NCI-H510A treated with DMSO at 0.1 percent for 48 hours (cell line): ENCODE measurements at regions not wholly inside any gene's neighbourhood (a gene's known extent, or its start where the extent isn't known, plus 50 kb on each side); places are given as distances from the start of the nearest gene placed in this dataset.
"Not testable (repeated sequence)": the region's sequence is repeated elsewhere in the genome, so short reads cannot be mapped to it uniquely, and the experiment has no call there.

Experiments
- DNase-seq: peaks from one replicate; lab custom pipeline; 2025; lab: John Stamatoyannopoulos, UW

GRCh38 chr4:66284991-66285451, 614.7 kb upstream of the EPHA5 start:
- no peak for DNase-seq

GRCh38 chr4:66279084-66279483, 608.8 kb upstream of the EPHA5 start:
- no peak for DNase-seq

- peak; percentile 5 for DNase-seq
These were observed 605.2 kb upstream of the EPHA5 start for GRCh38 chr4:66275411-66276038.

- peak; percentile 75 for DNase-seq
These were observed 602.8 kb upstream of the EPHA5 start for GRCh38 chr4:66273110-66273509.

- not testable (repeated sequence) for DNase-seq
These were observed 600.1 kb upstream of the EPHA5 start for GRCh38 chr4:66270356-66270755.

GRCh38 chr4:66266554-66266953, 596.3 kb upstream of the EPHA5 start:
- not testable (repeated sequence) for DNase-seq

- DNase-seq, result peak; percentile 85
These were observed 595.7 kb upstream of the EPHA5 start for GRCh38 chr4:66266035-66266434.

GRCh38 chr4:66252291-66252690, 582.0 kb upstream of the EPHA5 start:
- no peak for DNase-seq

GRCh38 chr4:66246643-66247042, 576.4 kb upstream of the EPHA5 start:
- DNase-seq, result no peak

- no peak for DNase-seq
These were observed 565.6 kb upstream of the EPHA5 start for GRCh38 chr4:66235876-66236275.

- no peak for DNase-seq
These were observed 559.6 kb upstream of the EPHA5 start for GRCh38 chr4:66229885-66230284.

GRCh38 chr4:66225539-66225938, 555.2 kb upstream of the EPHA5 start:
- no peak for DNase-seq

- no peak for DNase-seq
These were observed 552.9 kb upstream of the EPHA5 start for GRCh38 chr4:66223068-66223703.

- no peak for DNase-seq
These were observed 549.1 kb upstream of the EPHA5 start for GRCh38 chr4:66219401-66219800.

- no peak for DNase-seq
These were observed 546.0 kb upstream of the EPHA5 start for GRCh38 chr4:66216252-66216651.

- no peak for DNase-seq
These were observed 542.2 kb upstream of the EPHA5 start for GRCh38 chr4:66212489-66212888.

GRCh38 chr4:66204534-66205247, 534.4 kb upstream of the EPHA5 start:
- no peak for DNase-seq

- no peak for DNase-seq
These were observed 532.6 kb upstream of the EPHA5 start for GRCh38 chr4:66202870-66203269.

GRCh38 chr4:66197451-66197850, 527.2 kb upstream of the EPHA5 start:
- no peak for DNase-seq

GRCh38 chr4:66193487-66193886, 523.2 kb upstream of the EPHA5 start:
- DNase-seq, result no peak

- DNase-seq, result no peak
These were observed 517.0 kb upstream of the EPHA5 start for GRCh38 chr4:66187175-66187720.

- no peak for DNase-seq
These were observed 515.8 kb upstream of the EPHA5 start for GRCh38 chr4:66186095-66186494.

GRCh38 chr4:66182636-66183035, 512.3 kb upstream of the EPHA5 start:
- no peak for DNase-seq
